Stomach (tissue), 8 donors: ENCODE measurements at regions not wholly inside any gene's neighbourhood (a gene's known extent, or its start where the extent isn't known, plus 50 kb on each side); places are given as distances from the start of the nearest gene placed in this dataset.

Experiments used
- DNase-seq, 2 donors: peaks; one replicate each; pipeline versions ENCODE4 v3.0.0 to v3.0.0-alpha.2; 2013 to 2019
- H3K27ac ChIP-seq, 5 donors: fragments of 200-600 bp in 4 of 5; sonication (generic) in 4 of 5; one replicate each; pipeline ENCODE4 v1.5.1; 2013 to 2019; ENCODE audit warnings: mild to moderate bottlenecking in 1 of 5, moderate library complexity in 1 of 5
- H3K27me3 ChIP-seq, 3 donors: fragments of 200-600 bp; sonication (generic); one replicate each; pipeline ENCODE4 v1.5.1; 2017 to 2019; ENCODE audit warnings: mixed run types in 1 of 3
- H3K36me3 ChIP-seq, 4 donors: fragments of 200-600 bp; sonication (generic); 1 replicate in 3 of 4; 2 replicates in 1 of 4; pipeline ENCODE4 v1.5.1; 2016 to 2019
- H3K4me1 ChIP-seq, 4 donors: fragments of 200-600 bp; sonication (generic); one replicate each; pipeline ENCODE4 v1.5.1; 2016 to 2019
- H3K4me3 ChIP-seq, 4 donors: fragments of 200-600 bp; sonication (generic) in 3 of 4; one replicate each; pipeline ENCODE4 v1.5.1; 2016 to 2019; ENCODE audit warnings: mild to moderate bottlenecking in 1 of 4
- H3K9me3 ChIP-seq, 4 donors: fragments of 200-600 bp; sonication (generic); one replicate each; pipeline ENCODE4 v1.5.1; 2016 to 2019
- EP300 ChIP-seq: sonication (generic); formaldehyde crosslinking; IDR thresholded peaks from one replicate; pipeline ENCODE4 v1.6.1; 2017; ENCODE audit warnings: antibody characterized with exemption
- POLR2A ChIP-seq, 4 donors: fragments of 450-650 bp; IDR thresholded peaks; one replicate each; pipeline ENCODE4 v1.6.1; 2016; ENCODE audit warnings: antibody characterized with exemption in 4 of 4, control low read depth in 2 of 4, mild to moderate bottlenecking in 1 of 4, moderate library complexity in 1 of 4
- POLR2AphosphoS5 ChIP-seq, 3 donors: sonication (generic); formaldehyde crosslinking; IDR thresholded peaks; one replicate each; pipeline ENCODE4 v1.6.1; 2016; ENCODE audit warnings: antibody characterized with exemption in 3 of 3
- WGBS, 5 donors: extraction: QIAGEN DNeasy Blood & Tissue Kit in 3 of 5; methylation state at CpG; one replicate each; pipeline versions ENCODE4 v1.1.5 to v1.1.7; 2013 to 2018; 5-methylcytosine and 5-hydroxymethylcytosine counted together
- intact Hi-C: fragments of 100-400 bp; cut with DNase I; formaldehyde crosslinking; loops from one replicate; pipeline ENCODE4 v1.15.1; 2023; ENCODE audit warnings: low total_unique reads
- TF ChIP-seq, protein P1 (sequence below), 7 experiments: fragments of 450-650 bp in 4 of 7; fragments of 200-600 bp in 3 of 7; sonication (generic) in 3 of 7; IDR thresholded peaks; one replicate each; pipeline ENCODE4 v1.5.1; 2016 to 2019; ENCODE audit warnings: antibody characterized with exemption in 7 of 7, control low read depth in 2 of 7, mild to moderate bottlenecking in 1 of 7
- donor health status: healthy with polysubstance abuse.
- donor health status: Bipolar disorder and iron deficiency.
- donor health status: healthy.

DNA sequence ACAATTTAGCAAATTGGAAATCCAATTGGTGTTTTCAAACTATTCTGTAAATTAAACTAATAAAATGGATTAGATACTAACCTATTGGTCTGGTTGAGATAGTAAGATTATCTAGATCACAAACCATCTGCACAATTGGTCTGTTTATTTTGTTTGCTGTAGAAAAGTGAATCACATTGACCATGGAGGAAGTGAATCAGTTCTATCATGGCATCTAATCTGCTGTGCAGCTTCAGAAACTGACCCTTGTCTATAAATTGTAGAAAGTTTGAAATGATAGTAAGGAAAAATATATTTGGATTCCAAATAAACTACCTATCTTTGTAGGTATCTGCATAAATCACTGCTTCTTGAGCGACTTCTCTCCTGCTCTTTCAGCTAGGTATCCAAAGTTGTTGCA, 1865.4 kb downstream of the MAT2B start:
- no peak overlapping the region for H3K4me3 ChIP-seq

DNA sequence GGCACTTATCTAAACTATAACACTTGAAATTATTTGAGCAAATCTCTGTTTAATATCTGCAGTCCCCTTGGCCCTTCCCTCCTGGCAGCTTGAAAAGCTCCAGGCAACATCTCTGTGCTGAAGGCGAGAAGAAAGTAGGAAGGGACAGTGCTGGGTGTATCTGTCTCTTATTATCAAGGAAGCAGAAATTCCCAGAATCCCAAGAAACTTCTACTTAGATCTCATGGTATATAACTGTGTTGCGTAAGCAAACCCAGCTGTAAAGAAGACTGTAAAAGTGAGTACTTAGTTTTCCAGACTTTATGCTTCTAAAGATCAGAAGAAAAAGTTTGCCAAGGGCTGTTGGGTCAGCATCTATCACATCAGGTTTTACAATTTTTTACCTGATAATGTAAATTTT, 1869.8 kb downstream of the MAT2B start:
- DNase-seq: no peak
- H3K27me3 ChIP-seq: no peaks in the 10 kb centered on the region
- peaks cover 0 to 8% (median 0%) of the 10 kb centered on the region in 4 donors for H3K4me1 ChIP-seq
- intact Hi-C loops: no loop called here
- no peak overlapping the region for H3K27ac ChIP-seq
- WGBS, 5 donors: 82 to 90% (median 84%) methylated on average over 2 of the region's 2 CpGs
- no peaks in the 10 kb centered on the region for H3K36me3 ChIP-seq
- no peak overlapping the region for H3K4me3 ChIP-seq
- H3K9me3 ChIP-seq: no peaks in the 10 kb centered on the region
- TF ChIP-seq EP300 (no peak), POLR2AphosphoS5 (IDR thresholded peaks at IDR 0.05) (no peak), POLR2A (IDR thresholded peaks at IDR 0.05) (no peak)
- TF ChIP-seq, protein P1, sequence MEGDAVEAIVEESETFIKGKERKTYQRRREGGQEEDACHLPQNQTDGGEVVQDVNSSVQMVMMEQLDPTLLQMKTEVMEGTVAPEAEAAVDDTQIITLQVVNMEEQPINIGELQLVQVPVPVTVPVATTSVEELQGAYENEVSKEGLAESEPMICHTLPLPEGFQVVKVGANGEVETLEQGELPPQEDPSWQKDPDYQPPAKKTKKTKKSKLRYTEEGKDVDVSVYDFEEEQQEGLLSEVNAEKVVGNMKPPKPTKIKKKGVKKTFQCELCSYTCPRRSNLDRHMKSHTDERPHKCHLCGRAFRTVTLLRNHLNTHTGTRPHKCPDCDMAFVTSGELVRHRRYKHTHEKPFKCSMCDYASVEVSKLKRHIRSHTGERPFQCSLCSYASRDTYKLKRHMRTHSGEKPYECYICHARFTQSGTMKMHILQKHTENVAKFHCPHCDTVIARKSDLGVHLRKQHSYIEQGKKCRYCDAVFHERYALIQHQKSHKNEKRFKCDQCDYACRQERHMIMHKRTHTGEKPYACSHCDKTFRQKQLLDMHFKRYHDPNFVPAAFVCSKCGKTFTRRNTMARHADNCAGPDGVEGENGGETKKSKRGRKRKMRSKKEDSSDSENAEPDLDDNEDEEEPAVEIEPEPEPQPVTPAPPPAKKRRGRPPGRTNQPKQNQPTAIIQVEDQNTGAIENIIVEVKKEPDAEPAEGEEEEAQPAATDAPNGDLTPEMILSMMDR (IDR thresholded peaks at IDR 0.05): no peak

More for the DNA sequence above, 1865.4 kb downstream of the MAT2B start:
- Histone ChIP-seq H3K9me3 (no peaks in the 10 kb centered on the region), H3K27ac (no peak overlapping the region), H3K36me3 (no peaks in the 10 kb centered on the region), H3K27me3 (no peaks in the 10 kb centered on the region), H3K4me1 (peaks cover 0 to 8% (median 0%) of the 10 kb centered on the region in 4 donors)
- intact Hi-C loops: no loop called here
- no peak for TF ChIP-seq POLR2AphosphoS5 (IDR thresholded peaks at IDR 0.05)
- TF ChIP-seq, protein P1 (IDR thresholded peaks at IDR 0.05): no peak
- no peak for TF ChIP-seq EP300
- no peak for TF ChIP-seq POLR2A (IDR thresholded peaks at IDR 0.05)
- WGBS, 5 donors: 74 to 94% (median 84%) methylated on average over 1 of the region's 1 CpG
- DNase-seq: no peak

DNA sequence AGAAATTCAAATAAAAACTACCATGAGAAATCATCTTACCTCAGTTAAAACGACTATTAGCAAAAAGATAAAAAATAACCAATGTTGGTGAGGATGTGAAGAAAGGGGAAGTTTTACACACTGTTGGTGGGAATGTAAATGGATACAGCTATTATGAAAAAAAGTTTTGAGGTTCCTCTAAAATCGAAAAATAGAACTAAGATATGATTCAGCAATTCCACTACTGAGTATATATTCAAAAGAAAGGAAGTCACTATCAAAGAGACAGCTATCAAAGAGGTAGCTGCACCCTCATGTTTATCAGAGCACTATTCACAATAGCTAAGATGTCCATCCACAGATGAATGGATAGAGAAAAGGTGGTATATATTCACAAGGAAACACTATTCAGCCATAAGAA, 1888.4 kb downstream of the MAT2B start:
- no peak for TF ChIP-seq POLR2AphosphoS5 (IDR thresholded peaks at IDR 0.05)
- TF ChIP-seq, protein P1 (IDR thresholded peaks at IDR 0.05): no peak
- TF ChIP-seq EP300: no peak
- no peak for TF ChIP-seq POLR2A (IDR thresholded peaks at IDR 0.05)
- Histone ChIP-seq H3K27me3 (no peaks in the 10 kb centered on the region), H3K27ac (no peak overlapping the region), H3K36me3 (no peaks in the 10 kb centered on the region), H3K4me3 (no peak overlapping the region), H3K4me1 (peaks cover 0 to 8% (median 3%) of the 10 kb centered on the region in 4 donors), H3K9me3 (peaks cover 0 to 14% (median 2%) of the 10 kb centered on the region in 4 donors)
- no peak for DNase-seq
- WGBS, 5 donors: 51 to 64% (median 61%) methylated on average over 2 of the region's 2 CpGs
- intact Hi-C loops: no loop called here

DNA sequence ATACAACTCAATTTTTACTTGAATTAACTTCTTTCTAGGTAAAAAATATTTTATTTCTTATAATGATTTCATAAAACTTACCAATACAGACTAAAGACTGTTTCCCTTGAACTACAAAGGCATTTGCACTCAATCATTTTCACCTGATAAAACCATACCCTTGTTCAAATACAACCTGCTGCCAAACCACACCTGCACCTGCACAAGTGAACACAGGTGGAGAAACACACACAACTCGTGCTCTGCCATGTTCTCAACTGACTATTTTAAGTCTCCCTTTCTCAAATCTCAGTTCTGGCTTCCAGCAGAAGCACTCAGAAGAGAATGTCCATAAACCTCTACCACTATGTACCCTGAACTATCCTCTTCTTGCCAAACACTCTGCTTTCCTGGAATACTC, 1892.1 kb downstream of the MAT2B start:
- H3K36me3 ChIP-seq: no peaks in the 10 kb centered on the region
- 13 to 31% (median 21%) methylated on average over 1 of the region's 1 CpG for WGBS, 5 donors
- intact Hi-C loops: no loop called here
- TF ChIP-seq POLR2A (IDR thresholded peaks at IDR 0.05): no peak
- TF ChIP-seq POLR2AphosphoS5 (IDR thresholded peaks at IDR 0.05): peak in 1 of 3 donors; percentile 10
- TF ChIP-seq EP300: no peak
- TF ChIP-seq, protein P1 (IDR thresholded peaks at IDR 0.05): no peak
- H3K27ac ChIP-seq: no peak overlapping the region
- no peaks in the 10 kb centered on the region for H3K27me3 ChIP-seq
- DNase-seq: peak; percentile 52 to 54
- no peaks in the 10 kb centered on the region for H3K9me3 ChIP-seq
- H3K4me1 ChIP-seq: peaks cover 0 to 8% (median 3%) of the 10 kb centered on the region in 4 donors
- no peak overlapping the region for H3K4me3 ChIP-seq
